Stimulated activated effector memory CD8-positive, alpha-beta T cell treated with anti-CD3 and anti-CD28 coated beads, Interleukin-12 subunit alpha, Interleukin-12 subunit beta, amount 100 ng/mL, for 72 hours (primary cell): ENCODE measurements at regions not wholly inside any gene's neighbourhood (a gene's known extent, or its start where the extent isn't known, plus 50 kb on each side); places are given as distances from the start of the nearest gene placed in this dataset.
"Not testable (repeated sequence)": the region's sequence is repeated elsewhere in the genome, so short reads cannot be mapped to it uniquely, and the experiment has no call there.

Experiments used
- ATAC-seq: fragments of 150-1000 bp; cut with Tn5 transposase; 2 replicates; pipeline ENCODE4 v1.10.0; 2021
- DNase-seq, 2 donors: peaks; one replicate each; pipeline ENCODE4 v3.0.0; 2021 to 2022; ENCODE audit warnings: low spot score in 2 of 2
- H3K27ac Mint-ChIP-seq: one replicate; pipeline ENCODE4 v1.8.0; 2022; ENCODE audit warnings: mild to moderate bottlenecking, mixed read lengths
- H3K36me3 Mint-ChIP-seq: one replicate; pipeline ENCODE4 v1.8.0; 2022; ENCODE audit warnings: mild to moderate bottlenecking, mixed read lengths
- H3K4me1 Mint-ChIP-seq: one replicate; pipeline ENCODE4 v1.8.0; 2022; ENCODE audit warnings: mixed read lengths
- H3K4me3 Mint-ChIP-seq: one replicate; pipeline ENCODE4 v1.8.0; 2022; ENCODE audit warnings: mild to moderate bottlenecking, mixed read lengths
- H3K9me3 Mint-ChIP-seq: one replicate; pipeline ENCODE4 v1.8.0; 2022; ENCODE audit warnings: mixed read lengths

DNA sequence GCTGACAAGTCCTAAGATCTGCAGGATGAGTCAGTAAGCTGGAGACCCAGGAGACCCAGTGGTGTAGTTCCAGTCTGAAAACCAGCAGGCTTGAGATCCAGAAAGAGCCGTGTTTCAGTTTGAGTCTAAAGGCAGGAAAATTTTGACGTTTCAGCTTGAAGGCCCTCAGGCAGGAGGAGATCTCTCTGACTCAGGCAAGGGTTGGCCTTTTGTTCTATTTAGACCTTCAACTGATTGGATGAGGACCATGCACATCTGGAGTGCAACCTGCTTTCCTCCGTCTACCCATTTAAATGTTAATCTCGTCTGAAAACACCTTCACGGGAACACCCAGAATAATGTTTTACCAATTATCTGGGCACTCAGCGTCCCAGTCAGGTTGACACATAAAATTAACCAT is 69.5 kb downstream of the NPIPA7 start:
- H3K4me3 Mint-ChIP-seq: not testable (repeated sequence)

DNA sequence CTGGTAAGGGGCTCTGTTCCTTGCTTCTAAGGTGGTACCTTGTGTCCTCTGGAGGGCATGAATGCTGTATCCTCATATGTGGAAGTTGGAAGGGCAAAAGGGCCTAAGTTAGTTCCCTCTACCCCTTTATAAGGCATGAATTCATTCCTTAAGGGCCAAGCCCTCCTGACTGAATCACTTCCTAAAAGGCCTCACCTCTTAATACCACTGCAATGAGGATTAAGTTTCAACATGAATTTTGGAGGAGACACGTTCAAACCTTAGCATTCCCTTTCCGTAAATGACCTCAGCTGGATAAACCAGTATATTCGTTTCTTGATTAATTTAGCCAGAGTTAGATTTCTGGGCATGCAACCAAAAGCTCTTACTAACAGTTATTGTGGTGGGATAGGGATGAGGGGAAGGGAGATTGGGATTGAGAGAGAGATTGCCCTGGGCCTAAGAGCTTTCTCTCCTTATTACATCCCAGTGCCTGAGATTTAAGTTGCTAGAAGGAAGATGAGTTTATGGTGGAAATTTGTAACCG is 70.8 kb downstream of the NPIPA7 start:
- H3K9me3 Mint-ChIP-seq, H3K4me3 Mint-ChIP-seq, ATAC-seq, H3K36me3 Mint-ChIP-seq, DNase-seq, H3K4me1 Mint-ChIP-seq, H3K27ac Mint-ChIP-seq: not testable (repeated sequence)

More for the DNA sequence above, 69.5 kb downstream of the NPIPA7 start:
- not testable (repeated sequence) for DNase-seq, H3K9me3 Mint-ChIP-seq, ATAC-seq, H3K36me3 Mint-ChIP-seq, H3K4me1 Mint-ChIP-seq, H3K27ac Mint-ChIP-seq

- H3K36me3 Mint-ChIP-seq, H3K4me1 Mint-ChIP-seq, H3K4me3 Mint-ChIP-seq, DNase-seq, H3K9me3 Mint-ChIP-seq, H3K27ac Mint-ChIP-seq, ATAC-seq: not testable (repeated sequence)
Measured at GRCh38 chr16:16451721-16452410, 72.9 kb downstream of the NPIPA7 start.

DNA sequence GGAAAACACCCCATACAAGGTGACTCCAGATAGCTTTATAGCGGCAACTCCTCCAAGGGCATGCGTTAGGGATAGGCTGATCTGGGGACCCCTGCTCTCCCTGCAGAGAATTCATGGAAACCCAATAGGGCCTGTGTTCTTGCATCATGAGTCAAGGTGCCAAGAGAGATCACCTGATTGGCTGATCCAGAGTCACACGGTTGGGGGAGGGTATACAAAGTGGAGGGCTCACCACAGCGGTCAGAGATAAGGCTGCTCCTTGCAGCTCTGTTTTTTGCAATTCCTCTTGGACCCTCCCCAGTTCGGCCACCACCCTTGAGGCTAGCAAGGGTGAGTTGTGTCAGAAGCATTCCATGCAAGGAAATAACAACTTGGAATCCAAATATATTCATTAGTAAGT is 79.6 kb downstream of the NPIPA7 start:
- not testable (repeated sequence) for H3K27ac Mint-ChIP-seq

DNA sequence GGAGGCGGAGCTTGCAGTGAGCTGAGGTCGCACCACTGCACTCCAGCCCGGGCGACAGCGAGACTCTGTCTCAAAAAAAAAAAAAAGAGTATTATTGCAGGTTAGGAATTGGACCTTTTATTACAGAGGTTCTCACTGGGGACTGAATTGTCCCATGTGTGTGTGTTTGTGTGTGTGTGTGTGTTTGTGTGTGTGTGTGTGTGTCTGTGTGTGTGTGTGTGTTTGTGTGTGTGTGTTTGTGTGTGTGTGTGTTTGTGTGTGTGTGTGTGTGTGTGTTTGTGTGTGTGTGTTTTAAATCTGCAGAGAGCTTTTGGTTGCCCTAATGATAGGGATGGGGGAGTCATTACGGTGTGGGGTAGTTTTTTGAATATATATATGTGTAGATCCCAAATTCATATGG is 84.9 kb downstream of the NPIPA7 start:
- H3K27ac Mint-ChIP-seq, H3K4me3 Mint-ChIP-seq, DNase-seq, H3K4me1 Mint-ChIP-seq, H3K9me3 Mint-ChIP-seq, ATAC-seq, H3K36me3 Mint-ChIP-seq: not testable (repeated sequence)

More for the DNA sequence above, 79.6 kb downstream of the NPIPA7 start:
- not testable (repeated sequence) for H3K4me3 Mint-ChIP-seq, H3K4me1 Mint-ChIP-seq, H3K36me3 Mint-ChIP-seq, H3K9me3 Mint-ChIP-seq, DNase-seq, ATAC-seq

GRCh38 chr16:16488919-16489318 is 110.0 kb downstream of the NPIPA7 start:
- not testable (repeated sequence) for H3K4me1 Mint-ChIP-seq, H3K4me3 Mint-ChIP-seq, DNase-seq, H3K36me3 Mint-ChIP-seq, H3K9me3 Mint-ChIP-seq, H3K27ac Mint-ChIP-seq, ATAC-seq

DNA sequence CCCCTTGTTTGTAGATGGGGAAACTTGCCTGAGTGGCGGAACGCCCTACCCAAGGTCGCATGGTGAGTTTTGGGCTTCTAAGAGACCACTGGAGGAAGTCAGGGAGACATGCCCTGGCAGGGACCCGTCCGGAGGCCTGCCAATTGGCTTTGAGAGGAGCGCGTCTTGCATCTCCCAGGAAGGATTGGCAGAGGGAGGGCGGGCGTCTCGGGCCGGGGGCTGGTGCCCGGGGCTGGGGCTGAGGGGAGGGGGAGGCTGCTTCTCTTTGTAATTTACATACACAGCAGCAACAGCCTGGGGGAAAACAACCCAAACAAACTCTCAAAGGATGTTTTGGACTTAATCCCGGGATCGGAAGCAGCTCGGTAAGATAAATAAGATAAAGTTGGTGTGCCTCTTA is 110.5 kb downstream of the NPIPA7 start:
- H3K27ac Mint-ChIP-seq, DNase-seq, H3K4me1 Mint-ChIP-seq, ATAC-seq, H3K4me3 Mint-ChIP-seq, H3K36me3 Mint-ChIP-seq, H3K9me3 Mint-ChIP-seq: not testable (repeated sequence)

GRCh38 chr16:16494114-16494513 is 115.2 kb downstream of the NPIPA7 start:
- DNase-seq, H3K36me3 Mint-ChIP-seq, ATAC-seq, H3K4me3 Mint-ChIP-seq, H3K4me1 Mint-ChIP-seq, H3K27ac Mint-ChIP-seq, H3K9me3 Mint-ChIP-seq: not testable (repeated sequence)

- H3K9me3 Mint-ChIP-seq, H3K36me3 Mint-ChIP-seq, ATAC-seq, H3K4me3 Mint-ChIP-seq, H3K27ac Mint-ChIP-seq, DNase-seq, H3K4me1 Mint-ChIP-seq: not testable (repeated sequence)
Measured at GRCh38 chr16:16494998-16495397, 116.1 kb downstream of the NPIPA7 start.

GRCh38 chr16:16499875-16500274 is 120.9 kb downstream of the NPIPA7 start:
- not testable (repeated sequence) for DNase-seq, H3K4me1 Mint-ChIP-seq, H3K9me3 Mint-ChIP-seq, H3K36me3 Mint-ChIP-seq, H3K27ac Mint-ChIP-seq, ATAC-seq, H3K4me3 Mint-ChIP-seq

DNA sequence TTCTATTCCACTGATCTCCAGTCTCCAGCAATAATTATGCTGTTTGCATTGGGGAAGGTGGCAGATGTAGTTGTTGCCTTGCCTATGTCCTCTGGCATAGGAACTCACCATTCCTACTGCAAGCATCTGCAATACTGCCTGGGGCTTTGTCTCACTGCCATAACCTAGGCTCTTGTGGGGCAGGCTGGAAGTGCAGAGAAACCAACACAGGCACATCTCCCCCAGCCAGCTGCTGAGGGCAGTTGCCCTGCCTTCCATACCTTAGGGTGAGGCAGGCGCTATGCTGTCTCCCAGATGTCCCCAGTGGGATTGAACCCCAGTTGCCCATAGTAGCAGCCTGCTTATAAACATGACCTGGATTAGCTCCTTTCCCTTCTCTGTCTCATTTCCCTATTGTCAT is 128.1 kb downstream of the NPIPA7 start:
- not testable (repeated sequence) for H3K9me3 Mint-ChIP-seq, H3K4me1 Mint-ChIP-seq, H3K36me3 Mint-ChIP-seq, DNase-seq, H3K27ac Mint-ChIP-seq, H3K4me3 Mint-ChIP-seq, ATAC-seq

DNA sequence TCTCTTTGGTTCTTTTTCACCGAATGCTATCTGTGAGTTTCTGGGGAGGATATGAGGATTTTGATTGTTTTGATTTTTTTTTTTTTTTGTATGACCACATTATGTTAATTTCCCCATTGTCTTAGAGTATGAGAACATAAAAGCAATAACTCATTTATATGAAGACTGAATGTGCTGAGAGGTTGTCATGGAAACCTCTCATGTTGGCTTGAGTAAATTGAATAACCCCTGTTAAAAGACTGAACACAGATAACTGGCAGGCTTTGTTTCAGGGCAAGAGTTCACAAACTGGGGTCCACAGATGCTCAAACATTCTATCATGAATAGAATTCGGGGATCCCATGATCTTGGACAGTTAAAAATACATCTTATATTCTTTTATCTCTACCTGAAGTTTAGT is 129.4 kb downstream of the NPIPA7 start:
- not testable (repeated sequence) for H3K9me3 Mint-ChIP-seq, H3K27ac Mint-ChIP-seq, ATAC-seq, H3K4me3 Mint-ChIP-seq, DNase-seq, H3K36me3 Mint-ChIP-seq, H3K4me1 Mint-ChIP-seq

DNA sequence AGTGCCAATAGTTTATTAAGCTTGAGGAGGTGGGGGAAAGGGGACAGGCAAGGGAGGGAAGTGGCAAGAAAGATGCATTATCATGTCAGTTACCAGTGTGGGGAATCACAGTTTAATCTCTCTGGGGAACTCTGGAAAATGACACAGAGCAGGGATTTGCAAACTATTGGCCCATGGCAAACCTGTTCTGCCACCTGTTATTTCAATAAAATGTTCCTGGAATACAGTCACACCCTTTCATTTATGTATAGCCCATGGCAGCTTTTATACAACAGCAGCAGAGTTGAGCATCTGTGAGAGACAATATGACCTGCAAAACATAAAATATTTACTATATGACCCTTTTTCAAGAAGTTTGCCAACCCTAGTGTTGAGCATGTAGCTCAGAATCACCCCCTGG is 140.5 kb downstream of the NPIPA7 start:
- H3K36me3 Mint-ChIP-seq, H3K4me1 Mint-ChIP-seq, H3K9me3 Mint-ChIP-seq, ATAC-seq, H3K27ac Mint-ChIP-seq, DNase-seq, H3K4me3 Mint-ChIP-seq: not testable (repeated sequence)

- not testable (repeated sequence) for H3K27ac Mint-ChIP-seq, ATAC-seq, H3K9me3 Mint-ChIP-seq, H3K36me3 Mint-ChIP-seq, DNase-seq, H3K4me1 Mint-ChIP-seq, H3K4me3 Mint-ChIP-seq
Measured at GRCh38 chr16:16521239-16522002, 142.5 kb downstream of the NPIPA7 start.

DNA sequence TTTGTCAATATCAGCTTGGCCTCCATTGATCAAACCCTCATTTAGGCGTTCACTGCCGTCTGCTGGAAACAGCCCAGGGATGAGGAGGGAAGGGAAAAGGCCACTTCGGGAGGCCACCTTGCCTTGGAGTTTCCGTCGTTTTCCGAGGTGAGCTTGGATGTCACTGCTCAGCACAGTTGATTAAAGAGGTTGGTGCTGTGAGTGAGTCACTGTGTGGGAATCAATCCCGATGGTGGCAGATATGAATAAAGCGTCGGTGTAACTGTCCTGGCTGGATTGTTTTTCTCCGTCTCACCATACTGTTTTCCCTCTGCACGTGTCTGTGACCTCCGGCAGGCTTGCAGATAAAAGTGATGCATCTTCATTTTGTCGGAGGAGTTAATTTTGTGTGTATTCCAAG is 148.1 kb downstream of the NPIPA7 start:
- not testable (repeated sequence) for H3K4me3 Mint-ChIP-seq, H3K9me3 Mint-ChIP-seq, ATAC-seq, H3K36me3 Mint-ChIP-seq, DNase-seq, H3K4me1 Mint-ChIP-seq, H3K27ac Mint-ChIP-seq

GRCh38 chr16:16530744-16531143 is 151.8 kb downstream of the NPIPA7 start:
- H3K9me3 Mint-ChIP-seq, H3K4me3 Mint-ChIP-seq, H3K36me3 Mint-ChIP-seq, DNase-seq, H3K27ac Mint-ChIP-seq, H3K4me1 Mint-ChIP-seq: not testable (repeated sequence)
- peak; percentile 64 for ATAC-seq
